LNCaP clone FGC (cell line): ENCODE measurements at regions not wholly inside any gene's neighbourhood (a gene's known extent, or its start where the extent isn't known, plus 50 kb on each side); places are given as distances from the start of the nearest gene placed in this dataset.

ENCODE experiments used
- DNase-seq: peaks from one replicate; pipeline ENCODE4 v3.0.0-alpha.2; 2011; ENCODE audit warnings: low read depth
- H3K4me3 ChIP-seq: 2 replicates; pipeline ENCODE4 v1.5.1; 2011; ENCODE audit warnings: mild to moderate bottlenecking, low read depth, low read length, control low read depth
- TF ChIP-seq, protein P1 (sequence below): IDR thresholded peaks from 2 replicates; pipeline ENCODE4 v1.5.1; 2012; ENCODE audit warnings: mild to moderate bottlenecking; ENCODE audit not compliant: control insufficient read depth, insufficient read depth; ENCODE audit errors: extremely low read depth

DNA sequence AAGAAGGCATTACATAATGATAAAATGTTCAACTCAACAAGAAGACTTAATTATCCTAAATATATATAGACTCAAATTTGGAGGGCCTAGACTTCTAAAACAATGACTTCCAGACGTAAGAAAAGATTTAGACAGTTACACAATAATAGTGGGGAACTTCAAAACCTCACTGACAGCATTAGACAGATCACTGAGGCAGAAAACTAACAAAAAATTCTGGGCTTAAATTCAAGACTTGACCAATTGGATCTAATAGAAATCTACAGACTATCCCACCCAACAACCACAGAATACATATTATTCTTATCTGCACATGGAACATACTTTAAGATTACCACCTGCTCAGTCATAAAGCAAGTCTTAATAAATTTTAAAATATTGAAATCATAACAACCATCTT is 93.3 kb upstream of the ARSJ start:
- DNase-seq = no peak
- TF ChIP-seq, protein P1, sequence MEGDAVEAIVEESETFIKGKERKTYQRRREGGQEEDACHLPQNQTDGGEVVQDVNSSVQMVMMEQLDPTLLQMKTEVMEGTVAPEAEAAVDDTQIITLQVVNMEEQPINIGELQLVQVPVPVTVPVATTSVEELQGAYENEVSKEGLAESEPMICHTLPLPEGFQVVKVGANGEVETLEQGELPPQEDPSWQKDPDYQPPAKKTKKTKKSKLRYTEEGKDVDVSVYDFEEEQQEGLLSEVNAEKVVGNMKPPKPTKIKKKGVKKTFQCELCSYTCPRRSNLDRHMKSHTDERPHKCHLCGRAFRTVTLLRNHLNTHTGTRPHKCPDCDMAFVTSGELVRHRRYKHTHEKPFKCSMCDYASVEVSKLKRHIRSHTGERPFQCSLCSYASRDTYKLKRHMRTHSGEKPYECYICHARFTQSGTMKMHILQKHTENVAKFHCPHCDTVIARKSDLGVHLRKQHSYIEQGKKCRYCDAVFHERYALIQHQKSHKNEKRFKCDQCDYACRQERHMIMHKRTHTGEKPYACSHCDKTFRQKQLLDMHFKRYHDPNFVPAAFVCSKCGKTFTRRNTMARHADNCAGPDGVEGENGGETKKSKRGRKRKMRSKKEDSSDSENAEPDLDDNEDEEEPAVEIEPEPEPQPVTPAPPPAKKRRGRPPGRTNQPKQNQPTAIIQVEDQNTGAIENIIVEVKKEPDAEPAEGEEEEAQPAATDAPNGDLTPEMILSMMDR = no peak
- H3K4me3 ChIP-seq = no peak overlapping the region

DNA sequence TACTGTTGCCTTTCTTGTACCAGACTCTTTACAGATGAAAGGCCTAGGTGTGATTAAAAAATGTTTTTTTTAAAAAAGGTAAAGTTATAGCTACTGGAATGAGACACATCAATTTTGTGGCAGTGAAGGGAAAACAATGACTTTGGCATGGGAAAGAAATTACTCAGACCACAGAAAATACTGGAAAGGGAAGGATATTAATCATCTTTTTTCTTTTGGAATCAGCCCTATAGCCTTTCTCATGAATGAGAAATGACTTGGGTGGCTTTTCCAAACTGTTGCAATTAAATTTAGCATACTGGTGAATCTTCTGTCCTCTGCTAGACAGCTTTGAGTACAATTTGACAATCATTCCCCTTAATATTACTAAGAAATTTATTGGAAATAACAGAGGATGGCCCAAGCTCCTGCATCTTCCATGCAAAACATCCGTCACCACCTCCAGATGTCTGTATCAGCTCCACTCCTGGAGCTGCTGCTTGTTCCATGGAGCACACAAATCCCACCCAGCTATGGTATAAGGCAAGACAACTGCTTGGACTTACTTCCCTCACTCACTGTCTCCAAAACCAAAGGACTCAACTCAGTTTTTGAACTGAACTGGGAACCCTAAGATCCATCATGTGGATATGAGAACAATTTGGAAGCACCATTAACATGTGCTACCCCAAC is 97.6 kb upstream of the ARSJ start:
- no peak for DNase-seq
- H3K4me3 ChIP-seq = no peak overlapping the region
- TF ChIP-seq, protein P1 = no peak

- H3K4me3 ChIP-seq = no peak overlapping the region
- DNase-seq = no peak
- TF ChIP-seq, protein P1 = no peak
Measured at GRCh38 chr4:114077610-114078009, 98.2 kb upstream of the ARSJ start.

GRCh38 chr4:114078636-114079035 is 99.2 kb upstream of the ARSJ start:
- no peak for DNase-seq
- TF ChIP-seq, protein P1 = no peak
- H3K4me3 ChIP-seq = no peak overlapping the region

DNA sequence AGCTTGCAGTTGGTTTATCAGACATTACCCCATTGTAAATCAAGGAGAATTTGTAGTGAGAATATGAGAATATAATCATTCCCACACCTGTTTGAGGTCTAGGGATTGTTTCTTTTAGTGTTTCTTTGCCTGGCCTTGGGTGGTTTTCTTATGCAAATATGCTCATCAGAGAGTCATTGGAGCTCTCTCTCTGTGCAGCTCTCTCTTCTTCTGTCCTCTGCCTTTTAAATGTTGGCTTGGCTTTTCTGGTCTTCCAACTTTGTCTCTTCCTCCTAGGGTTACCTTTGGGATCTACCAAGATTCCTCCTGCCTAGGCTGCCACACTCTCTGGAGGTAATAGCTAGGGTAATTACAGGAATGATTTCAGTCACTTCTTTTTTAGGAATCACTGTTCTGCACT is 102.3 kb upstream of the ARSJ start:
- DNase-seq = no peak
- TF ChIP-seq, protein P1 = no peak

GRCh38 chr4:114082348-114082747 is 102.9 kb upstream of the ARSJ start:
- TF ChIP-seq, protein P1 = no peak
- no peak overlapping the region for H3K4me3 ChIP-seq
- no peak for DNase-seq

More for the DNA sequence above, 102.3 kb upstream of the ARSJ start:
- H3K4me3 ChIP-seq = no peak overlapping the region
